ENCODE measurements at regions not wholly inside any gene's neighbourhood (a gene's known extent, or its start where the extent isn't known, plus 50 kb on each side); places are given as distances from the start of the nearest gene placed in this dataset.

DNA sequence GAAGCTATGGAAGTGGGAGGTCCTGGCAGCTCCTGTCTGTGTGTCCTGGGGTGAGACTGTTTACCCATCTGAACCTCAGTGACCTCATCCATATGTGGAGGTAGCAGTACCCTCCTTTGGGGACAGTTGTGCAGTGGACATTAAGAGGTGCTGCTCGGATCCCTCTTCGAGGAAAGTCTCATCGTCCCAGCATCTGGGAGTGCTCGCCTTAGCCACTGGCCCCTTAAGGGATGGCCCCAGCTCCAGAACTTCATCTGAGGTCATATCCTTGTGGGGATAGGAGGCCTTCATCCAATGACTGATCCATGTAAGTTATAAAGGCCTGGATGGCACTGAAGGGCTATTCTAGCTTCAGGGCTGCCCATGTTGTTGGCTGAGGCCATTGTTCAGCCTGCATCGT lies 538.1 kb downstream of the MIAT start:
- peaks cover 7% of the 10 kb centered on the region for H3K4me1 ChIP-seq
- in situ Hi-C loops (cut with MboI; ENCODE audit: low sequenced_read_pairs), result no loop called here
- no peak for DNase-seq (ENCODE audit: low spot score in 2 of 2)
- H3K27me3 ChIP-seq (ENCODE audit: low read depth), result no peaks in the 10 kb centered on the region
- no peak overlapping the region for H3K4me3 ChIP-seq
- no peaks in the 10 kb centered on the region for H3K36me3 ChIP-seq (replicated peaks)
- peaks cover 3% of the 10 kb centered on the region; the same call in 1 of the 2 replicates for H3K9me3 ChIP-seq

DNA sequence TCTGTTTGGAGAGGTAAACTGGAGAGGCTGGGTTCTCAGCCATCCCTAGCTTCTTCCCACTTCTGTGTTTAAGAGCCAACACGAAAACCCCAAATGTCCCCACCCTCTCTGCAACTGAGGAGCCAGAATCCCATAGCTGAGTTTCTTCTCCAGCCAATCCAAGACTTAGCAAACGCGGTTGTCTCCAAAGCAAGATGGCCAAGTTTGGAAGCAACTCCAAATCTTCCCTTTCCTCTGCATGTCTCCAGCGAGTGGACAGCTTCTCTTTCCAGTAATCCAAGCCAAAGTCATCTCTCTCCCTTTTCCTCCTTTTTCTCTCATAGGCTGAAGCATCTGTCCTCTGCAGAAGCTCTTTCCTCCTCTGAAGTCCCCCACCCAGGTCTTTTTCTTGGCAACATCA lies 539.2 kb downstream of the MIAT start:
- Histone ChIP-seq H3K4me1 (peaks cover 13% of the 10 kb centered on the region), H3K27me3 (ENCODE audit: low read depth) (no peaks in the 10 kb centered on the region), H3K4me3 (no peak overlapping the region), H3K9me3 (no peaks in the 10 kb centered on the region), H3K36me3 (replicated peaks) (no peaks in the 10 kb centered on the region)
- no peak for DNase-seq (ENCODE audit: low spot score in 2 of 2)
- in situ Hi-C loops (cut with MboI; ENCODE audit: low sequenced_read_pairs), result no loop called here

DNA sequence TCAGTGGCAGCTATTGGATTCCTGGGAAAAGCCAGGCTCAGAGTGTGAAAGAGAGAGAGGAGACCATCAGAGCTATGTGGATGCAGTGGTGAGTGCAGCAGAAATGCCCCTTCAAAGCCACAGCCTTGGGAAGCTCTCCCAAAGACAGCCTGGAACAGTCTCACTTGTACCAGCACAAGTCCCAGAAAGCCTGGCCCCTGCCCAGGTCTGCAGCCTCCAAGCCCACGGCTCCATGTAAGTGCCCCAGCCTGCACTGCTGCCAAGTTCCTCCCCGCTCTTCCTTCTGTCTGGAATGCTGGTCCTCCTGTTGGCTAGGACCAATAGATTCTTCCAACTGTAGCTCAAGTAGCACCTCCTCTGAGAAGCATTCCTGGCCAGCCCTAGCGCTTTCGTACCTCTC lies 539.7 kb downstream of the MIAT start:
- H3K36me3 ChIP-seq (replicated peaks), result no peaks in the 10 kb centered on the region
- in situ Hi-C loops (cut with MboI; ENCODE audit: low sequenced_read_pairs), result no loop called here
- H3K27me3 ChIP-seq (ENCODE audit: low read depth), result no peaks in the 10 kb centered on the region

DNA sequence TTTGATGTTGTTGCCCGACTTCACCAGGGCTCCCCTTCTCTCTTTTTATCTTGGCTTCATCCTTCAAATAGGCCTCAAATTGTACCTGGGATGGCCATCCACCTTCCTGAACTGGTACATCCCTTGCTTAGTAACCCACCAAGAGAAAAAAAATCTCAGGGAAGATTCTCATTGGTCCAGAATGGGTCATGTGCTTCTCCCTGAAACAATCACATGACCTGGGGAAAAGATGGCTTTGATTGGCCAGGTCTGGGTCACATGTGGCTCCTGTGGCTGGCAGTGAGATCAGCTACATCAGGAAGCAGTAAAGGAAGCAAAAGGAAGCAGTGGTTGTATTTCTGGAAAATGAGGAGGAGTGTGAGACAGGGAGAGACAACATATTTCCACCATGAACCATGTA lies 540.2 kb downstream of the MIAT start:
- peaks cover 21% of the 10 kb centered on the region for H3K4me1 ChIP-seq
- in situ Hi-C loops (cut with MboI; ENCODE audit: low sequenced_read_pairs), result no loop called here
- H3K36me3 ChIP-seq (replicated peaks), result no peaks in the 10 kb centered on the region
- no peak overlapping the region for H3K4me3 ChIP-seq
- DNase-seq (ENCODE audit: low spot score in 2 of 2), result no peak
- H3K27me3 ChIP-seq (ENCODE audit: low read depth), result no peaks in the 10 kb centered on the region
- no peaks in the 10 kb centered on the region for H3K9me3 ChIP-seq

More for the DNA sequence above, 539.7 kb downstream of the MIAT start:
- H3K4me1 ChIP-seq, result peaks cover 17% of the 10 kb centered on the region
- H3K9me3 ChIP-seq, result no peaks in the 10 kb centered on the region
- H3K4me3 ChIP-seq, result no peak overlapping the region
- no peak for DNase-seq (ENCODE audit: low spot score in 2 of 2)

DNA sequence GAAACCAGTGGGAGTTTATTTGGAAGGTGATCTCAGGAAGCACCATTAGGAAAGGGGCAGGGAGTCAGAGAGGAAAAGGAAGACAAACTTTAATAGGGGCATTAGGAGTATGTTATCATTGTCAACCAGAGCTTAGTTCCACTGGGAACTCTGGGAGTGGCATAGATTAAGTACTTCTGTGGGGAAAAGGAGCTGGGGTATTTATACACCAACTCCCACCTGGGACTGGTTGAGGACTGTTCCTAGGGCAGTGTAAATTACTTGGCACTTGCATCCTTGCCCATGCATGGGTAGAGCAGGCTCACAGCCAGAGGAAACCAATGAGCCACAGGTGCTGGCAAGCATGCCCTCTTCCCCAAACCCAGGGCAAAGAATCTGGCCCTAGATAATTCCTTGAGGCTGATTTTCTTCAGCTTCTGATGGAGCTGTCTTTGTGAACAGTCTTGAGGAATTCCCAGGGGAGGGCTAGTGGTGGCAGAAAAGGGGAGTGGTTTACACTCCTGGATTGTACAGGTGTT lies 541.2 kb downstream of the MIAT start:
- Histone ChIP-seq H3K27me3 (ENCODE audit: low read depth) (no peaks in the 10 kb centered on the region), H3K36me3 (replicated peaks) (no peaks in the 10 kb centered on the region), H3K4me1 (peaks cover 29% of the 10 kb centered on the region), H3K9me3 (no peaks in the 10 kb centered on the region), H3K4me3 (no peak overlapping the region)
- in situ Hi-C loops (cut with MboI; ENCODE audit: low sequenced_read_pairs), result no loop called here
- DNase-seq (ENCODE audit: low spot score in 2 of 2), result no peak

DNA sequence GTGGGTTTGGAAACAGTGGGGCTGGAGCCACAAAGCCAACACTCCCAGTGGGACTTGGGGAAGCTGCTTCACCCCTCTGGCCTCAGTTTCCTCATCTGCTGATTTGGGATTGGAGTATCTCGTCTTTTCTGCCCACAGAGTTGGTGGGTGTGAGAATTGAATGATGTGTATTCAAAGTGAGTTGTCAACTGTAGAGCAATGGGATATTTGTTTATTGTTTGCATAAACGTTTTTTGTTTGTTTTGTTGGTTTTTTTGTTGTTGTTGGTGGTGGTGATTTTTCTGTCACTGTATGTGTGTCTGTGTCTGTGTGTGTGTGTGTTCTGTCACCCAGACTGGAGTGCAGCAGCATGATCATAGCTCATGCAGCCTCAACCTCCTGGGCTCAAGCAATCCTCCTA lies 542.0 kb downstream of the MIAT start:
- Histone ChIP-seq H3K9me3 (no peaks in the 10 kb centered on the region), H3K36me3 (replicated peaks) (no peaks in the 10 kb centered on the region), H3K27me3 (ENCODE audit: low read depth) (no peaks in the 10 kb centered on the region), H3K4me1 (peaks cover 23% of the 10 kb centered on the region), H3K4me3 (no peak overlapping the region)
- no peak for DNase-seq (ENCODE audit: low spot score in 2 of 2)
- in situ Hi-C loops (cut with MboI; ENCODE audit: low sequenced_read_pairs), result no loop called here

DNA sequence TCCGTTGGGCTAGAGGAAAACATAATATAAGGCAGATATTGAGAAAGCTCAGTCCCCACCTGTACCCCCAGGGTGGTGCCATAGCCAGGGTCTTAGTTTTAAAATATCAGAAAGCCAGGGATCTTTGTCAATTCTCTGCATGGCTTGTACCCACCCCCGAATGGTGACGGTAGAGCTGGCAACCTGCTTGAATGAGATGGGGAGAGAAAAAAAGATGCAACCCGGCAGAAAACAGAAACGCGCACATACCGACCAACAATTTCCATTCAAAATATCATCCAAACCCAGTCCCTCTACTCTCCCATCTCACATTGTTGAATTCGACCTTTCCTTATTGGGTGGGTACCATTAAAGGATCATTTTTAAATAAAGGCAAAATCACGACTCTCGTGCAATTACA lies 543.9 kb downstream of the MIAT start:
- no peaks in the 10 kb centered on the region for H3K9me3 ChIP-seq
- H3K4me1 ChIP-seq, result peaks cover 23% of the 10 kb centered on the region
- in situ Hi-C loops (cut with MboI; ENCODE audit: low sequenced_read_pairs), result no loop called here
- no peaks in the 10 kb centered on the region for H3K27me3 ChIP-seq (ENCODE audit: low read depth)
- no peaks in the 10 kb centered on the region for H3K36me3 ChIP-seq (replicated peaks)
- DNase-seq (ENCODE audit: low spot score in 2 of 2), result no peak
- H3K4me3 ChIP-seq, result no peak overlapping the region

DNA sequence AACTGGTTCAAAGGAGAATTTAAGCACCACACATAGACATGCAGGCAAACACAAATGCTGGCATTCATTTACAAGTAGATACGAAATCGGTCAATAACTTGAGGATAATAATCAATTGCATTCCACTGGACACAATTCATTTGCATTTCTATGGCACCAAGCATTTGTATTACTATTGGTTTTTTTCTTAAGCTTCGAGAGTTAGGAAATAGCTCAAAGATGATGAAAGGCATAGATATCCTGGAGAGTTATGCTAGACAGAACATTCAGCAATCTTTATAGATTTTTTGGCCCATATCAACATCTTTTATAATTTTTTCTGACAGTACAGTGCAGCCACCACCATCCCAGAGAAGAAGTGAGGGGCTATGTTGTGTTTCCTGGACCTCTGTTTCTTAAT lies 544.4 kb downstream of the MIAT start:
- Histone ChIP-seq H3K27me3 (ENCODE audit: low read depth) (no peaks in the 10 kb centered on the region), H3K36me3 (replicated peaks) (no peaks in the 10 kb centered on the region), H3K9me3 (no peaks in the 10 kb centered on the region), H3K4me3 (no peak overlapping the region), H3K4me1 (peaks cover 23% of the 10 kb centered on the region)
- peak in 1 of 2 experiments; percentile 84 for DNase-seq (ENCODE audit: low spot score in 2 of 2)
- in situ Hi-C loops (cut with MboI; ENCODE audit: low sequenced_read_pairs), result no loop called here

DNA sequence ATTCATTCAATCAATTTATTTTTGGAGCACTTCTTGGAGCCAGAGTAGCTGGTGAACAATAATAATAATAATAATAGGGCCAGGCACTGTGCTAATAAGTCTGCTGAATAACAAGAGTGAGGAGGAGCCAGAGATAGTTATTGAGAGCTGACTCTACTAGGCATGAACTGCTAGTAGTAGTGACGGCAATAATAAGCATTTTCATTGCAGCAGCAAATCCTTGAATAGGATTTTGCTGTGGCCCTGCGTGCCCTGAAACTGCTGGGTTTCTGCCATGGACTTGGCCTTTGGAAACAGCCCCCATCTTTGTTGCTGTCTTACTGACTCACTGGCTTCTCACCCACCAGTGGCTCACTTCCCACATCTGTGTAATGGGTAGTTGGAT lies 545.9 kb downstream of the MIAT start:
- no peak for DNase-seq (ENCODE audit: low spot score in 2 of 2)
- Histone ChIP-seq H3K9me3 (no peaks in the 10 kb centered on the region), H3K36me3 (replicated peaks) (no peaks in the 10 kb centered on the region), H3K4me3 (no peak overlapping the region), H3K27me3 (ENCODE audit: low read depth) (no peaks in the 10 kb centered on the region), H3K4me1 (peaks cover 23% of the 10 kb centered on the region)
- in situ Hi-C loops (cut with MboI; ENCODE audit: low sequenced_read_pairs), result no loop called here

DNA sequence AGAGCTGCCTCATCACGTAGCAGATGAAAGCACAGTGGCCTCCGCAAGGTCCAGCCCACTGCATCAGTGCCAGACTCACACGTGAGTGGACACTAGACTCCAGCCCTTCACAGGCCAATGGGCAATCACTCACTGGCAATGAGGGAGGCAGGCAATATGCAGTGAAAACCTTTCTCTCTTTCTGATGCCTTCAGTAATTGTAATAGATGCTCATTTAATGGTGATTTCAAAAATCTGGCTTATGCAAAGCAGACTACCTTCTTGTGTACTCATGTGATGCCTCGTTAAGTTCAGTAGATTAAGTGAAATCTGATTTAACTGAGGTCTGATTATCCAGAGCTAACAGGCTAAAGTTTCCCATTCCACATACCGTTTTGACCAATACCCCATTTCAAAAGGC lies 546.9 kb downstream of the MIAT start:
- no peak overlapping the region for H3K4me3 ChIP-seq
- H3K9me3 ChIP-seq, result no peaks in the 10 kb centered on the region
- H3K27me3 ChIP-seq (ENCODE audit: low read depth), result no peaks in the 10 kb centered on the region
- H3K4me1 ChIP-seq, result peaks cover 23% of the 10 kb centered on the region
- H3K36me3 ChIP-seq (replicated peaks), result no peaks in the 10 kb centered on the region
- no peak for DNase-seq (ENCODE audit: low spot score in 2 of 2)
- in situ Hi-C loops (cut with MboI; ENCODE audit: low sequenced_read_pairs), result no loop called here

DNA sequence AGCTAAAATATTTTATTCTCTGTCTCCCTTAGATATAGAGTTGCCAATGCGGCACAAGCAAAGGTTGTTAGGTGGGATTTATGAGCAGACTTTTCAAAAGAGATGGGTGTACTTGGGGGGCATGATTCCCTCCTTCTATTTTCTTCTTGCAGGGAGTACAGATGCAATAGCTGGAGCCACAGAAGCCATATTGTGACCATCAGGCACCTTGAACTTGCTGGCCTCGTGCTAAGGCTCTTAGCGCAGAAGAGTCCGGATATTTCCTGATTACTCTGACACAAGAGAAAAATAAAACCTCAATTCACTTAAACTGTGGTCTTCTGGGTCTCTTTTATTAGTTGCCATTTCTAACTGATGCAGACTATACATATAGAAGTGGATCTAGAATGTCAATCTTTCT lies 547.4 kb downstream of the MIAT start:
- Histone ChIP-seq H3K4me3 (no peak overlapping the region), H3K36me3 (replicated peaks) (no peaks in the 10 kb centered on the region), H3K4me1 (peaks cover 23% of the 10 kb centered on the region), H3K27me3 (ENCODE audit: low read depth) (no peaks in the 10 kb centered on the region), H3K9me3 (no peaks in the 10 kb centered on the region)
- no peak for DNase-seq (ENCODE audit: low spot score in 2 of 2)
- in situ Hi-C loops (cut with MboI; ENCODE audit: low sequenced_read_pairs), result no loop called here

DNA sequence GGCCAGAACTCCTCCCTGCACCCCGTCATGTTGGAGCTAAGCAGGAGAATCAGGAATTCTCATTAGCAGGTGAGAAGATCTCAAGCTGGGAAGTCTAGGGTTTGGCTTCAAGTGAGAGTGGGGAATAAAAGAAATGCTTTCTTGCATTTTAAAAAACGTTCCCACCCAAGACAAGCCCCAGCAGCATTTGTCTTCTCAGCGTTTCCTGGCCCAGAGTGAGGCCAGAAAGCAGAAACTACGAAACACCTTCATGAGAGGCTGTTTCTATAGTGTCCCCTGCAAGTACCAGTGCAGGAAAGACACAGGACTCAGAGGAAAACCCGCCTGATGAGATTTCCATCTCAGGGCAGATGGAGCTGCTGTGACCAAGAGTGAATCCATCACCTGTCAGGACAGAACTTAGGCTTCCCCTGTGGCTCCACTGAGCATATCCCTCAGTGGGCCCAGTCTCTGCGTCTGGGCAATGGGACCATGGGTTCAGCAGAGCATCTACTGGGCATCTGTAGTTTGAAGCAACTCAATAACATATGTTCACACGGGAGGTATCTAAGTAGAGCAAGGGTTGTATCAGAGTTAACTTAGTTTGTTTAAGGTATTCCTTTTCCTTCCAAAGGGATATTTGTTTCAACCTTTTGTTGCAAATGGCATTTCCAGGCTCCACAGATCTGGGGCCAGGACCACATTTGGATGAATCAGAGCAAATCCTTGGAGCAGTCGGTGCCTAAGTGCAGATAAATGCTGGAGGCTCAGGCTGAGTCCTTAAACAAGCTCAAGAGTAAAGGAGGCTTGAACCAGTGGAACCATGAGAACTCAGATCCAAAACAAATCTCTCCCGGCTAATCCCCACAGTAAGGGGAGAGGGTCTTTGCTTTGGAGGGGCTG lies 548.3 kb downstream of the MIAT start:
- H3K4me3 ChIP-seq, result no peak overlapping the region
- no peak for DNase-seq (ENCODE audit: low spot score in 2 of 2)
- no peaks in the 10 kb centered on the region for H3K9me3 ChIP-seq
- in situ Hi-C loops (cut with MboI; ENCODE audit: low sequenced_read_pairs), result no loop called here
- peaks cover 23% of the 10 kb centered on the region for H3K4me1 ChIP-seq
- H3K36me3 ChIP-seq (replicated peaks), result no peaks in the 10 kb centered on the region
- no peaks in the 10 kb centered on the region for H3K27me3 ChIP-seq (ENCODE audit: low read depth)

DNA sequence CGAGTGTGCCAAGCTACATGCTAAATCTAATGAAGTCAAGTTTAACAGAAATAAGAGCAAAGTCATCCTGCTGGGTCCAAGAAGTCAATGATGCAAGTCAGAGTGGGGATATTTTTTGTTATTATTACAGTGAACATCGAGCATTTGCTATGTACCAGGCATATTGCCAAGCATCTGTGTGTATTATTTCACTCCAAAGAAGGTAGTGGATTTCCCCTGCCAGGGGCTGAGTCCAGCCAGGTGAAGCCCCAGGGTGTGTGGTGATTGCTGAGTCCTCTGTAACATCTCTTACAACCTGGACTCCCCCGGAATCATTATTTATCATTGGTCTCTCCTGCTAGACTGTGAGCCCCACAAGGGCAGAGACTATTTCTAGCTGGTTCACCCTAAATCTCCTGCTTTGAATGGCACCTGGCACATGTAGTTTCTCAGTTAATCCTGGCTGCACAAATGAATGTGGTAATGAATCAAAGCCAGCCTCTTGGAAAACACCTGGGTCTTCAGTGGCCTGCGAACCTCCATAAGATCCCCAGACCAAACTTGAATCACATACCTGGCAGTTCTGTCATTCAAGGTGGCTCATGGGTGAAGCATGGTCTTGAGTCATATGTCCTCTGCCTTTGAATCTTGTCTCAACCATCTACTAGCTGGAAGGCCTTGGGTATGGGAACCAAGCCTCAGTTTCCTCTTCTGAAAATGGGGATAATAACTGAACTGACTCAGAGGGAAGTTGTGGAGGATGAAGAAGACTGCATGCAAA lies 549.2 kb downstream of the MIAT start:
- Histone ChIP-seq H3K9me3 (no peaks in the 10 kb centered on the region), H3K27me3 (ENCODE audit: low read depth) (no peaks in the 10 kb centered on the region), H3K36me3 (replicated peaks) (no peaks in the 10 kb centered on the region), H3K4me1 (peaks cover 18% of the 10 kb centered on the region), H3K4me3 (no peak overlapping the region)
- in situ Hi-C loops (cut with MboI; ENCODE audit: low sequenced_read_pairs), result no loop called here
- DNase-seq (ENCODE audit: low spot score in 2 of 2), result no peak

DNA sequence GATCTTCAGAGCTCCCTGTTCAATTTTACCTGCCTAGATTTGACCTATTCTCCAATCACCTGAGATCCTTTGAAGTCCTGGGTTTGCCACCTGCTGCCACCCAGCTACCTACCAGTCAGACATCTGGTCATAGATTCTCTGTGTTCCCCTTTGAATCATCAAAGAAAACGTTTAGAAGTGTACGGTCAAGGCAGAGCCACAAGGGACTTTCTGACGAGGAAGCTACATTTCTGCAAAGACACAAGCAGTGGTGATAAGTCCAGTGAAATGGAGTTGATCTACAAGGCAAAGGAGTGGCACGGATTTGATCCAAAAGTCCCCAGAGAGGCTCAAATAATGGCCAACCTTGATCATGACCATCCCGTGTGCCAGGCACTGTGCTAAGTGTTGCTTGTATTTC lies 549.9 kb downstream of the MIAT start:
- Histone ChIP-seq H3K4me1 (peaks cover 17% of the 10 kb centered on the region), H3K36me3 (replicated peaks) (no peaks in the 10 kb centered on the region), H3K9me3 (no peaks in the 10 kb centered on the region), H3K4me3 (no peak overlapping the region), H3K27me3 (ENCODE audit: low read depth) (no peaks in the 10 kb centered on the region)
- in situ Hi-C loops (cut with MboI; ENCODE audit: low sequenced_read_pairs), result no loop called here
- no peak for DNase-seq (ENCODE audit: low spot score in 2 of 2)
